Neural crest cell (in vitro differentiated cells): ENCODE measurements at regions not wholly inside any gene's neighbourhood (a gene's known extent, or its start where the extent isn't known, plus 50 kb on each side); places are given as distances from the start of the nearest gene placed in this dataset.

ENCODE experiments used
- DNase-seq: peaks from one replicate; pipeline ENCODE4 v3.0.0; 2021; ENCODE audit warnings: low read depth, mixed read lengths, low spot score
- H3K27ac Mint-ChIP-seq: one replicate; pipeline ENCODE4 v1.8.0; 2021; ENCODE audit warnings: mild to moderate bottlenecking, mixed read lengths; ENCODE audit not compliant: unreplicated experiment
- H3K27me3 Mint-ChIP-seq: 2 replicates; pipeline ENCODE4 v1.8.0; 2021; ENCODE audit warnings: low read depth, mild to moderate bottlenecking, mixed read lengths
- H3K36me3 Mint-ChIP-seq: 2 replicates; pipeline ENCODE4 v1.8.0; 2021; ENCODE audit warnings: low read depth, mild to moderate bottlenecking, mixed read lengths
- H3K4me1 Mint-ChIP-seq: 2 replicates; pipeline ENCODE4 v1.8.0; 2021; ENCODE audit warnings: mixed read lengths
- H3K4me3 Mint-ChIP-seq: one replicate; pipeline ENCODE4 v1.8.0; 2021; ENCODE audit warnings: mild to moderate bottlenecking, mixed read lengths
- H3K9me3 Mint-ChIP-seq: 2 replicates; pipeline ENCODE4 v1.8.0; 2021; ENCODE audit warnings: mixed read lengths
- CTCF ChIP-seq: fragments of 200-600 bp; sonication (generic); conservative IDR thresholded peaks from 2 replicates; pipeline ENCODE4 v1.5.0; 2021; ENCODE audit warnings: antibody characterized with exemption, mild to moderate bottlenecking

- H3K27ac Mint-ChIP-seq: no peak overlapping the region
- no peaks in the 10 kb centered on the region for H3K9me3 Mint-ChIP-seq
- no peak for TF ChIP-seq CTCF
- no peaks in the 10 kb centered on the region for H3K4me1 Mint-ChIP-seq
- H3K27me3 Mint-ChIP-seq: no peaks in the 10 kb centered on the region
- no peak overlapping the region for H3K4me3 Mint-ChIP-seq
- no peaks in the 10 kb centered on the region for H3K36me3 Mint-ChIP-seq
- DNase-seq: no peak
These were observed 416.9 kb downstream of the SLC6A15 start for GRCh38 chr12:84495711-84496110.

GRCh38 chr12:84492351-84492883, 420.2 kb downstream of the SLC6A15 start:
- Mint-ChIP-seq H3K36me3 (no peaks in the 10 kb centered on the region), H3K27ac (no peak overlapping the region), H3K9me3 (no peaks in the 10 kb centered on the region), H3K27me3 (no peaks in the 10 kb centered on the region), H3K4me3 (no peak overlapping the region), H3K4me1 (no peaks in the 10 kb centered on the region)
- no peak for DNase-seq
- no peak for TF ChIP-seq CTCF

- H3K36me3 Mint-ChIP-seq: no peaks in the 10 kb centered on the region
- no peaks in the 10 kb centered on the region for H3K9me3 Mint-ChIP-seq
- no peak overlapping the region for H3K27ac Mint-ChIP-seq
- no peak for TF ChIP-seq CTCF
- H3K27me3 Mint-ChIP-seq: no peaks in the 10 kb centered on the region
- no peak for DNase-seq
- no peaks in the 10 kb centered on the region for H3K4me1 Mint-ChIP-seq
- H3K4me3 Mint-ChIP-seq: no peak overlapping the region
These were observed 427.8 kb downstream of the SLC6A15 start for GRCh38 chr12:84484798-84485197.

- no peaks in the 10 kb centered on the region for H3K36me3 Mint-ChIP-seq
- H3K27ac Mint-ChIP-seq: no peak overlapping the region
- H3K4me3 Mint-ChIP-seq: no peak overlapping the region
- TF ChIP-seq CTCF: no peak
- H3K9me3 Mint-ChIP-seq: no peaks in the 10 kb centered on the region
- no peaks in the 10 kb centered on the region for H3K4me1 Mint-ChIP-seq
- no peak for DNase-seq
- no peaks in the 10 kb centered on the region for H3K27me3 Mint-ChIP-seq
These were observed 431.8 kb downstream of the SLC6A15 start for GRCh38 chr12:84480803-84481202.

GRCh38 chr12:84470361-84470760, 442.2 kb downstream of the SLC6A15 start:
- H3K4me1 Mint-ChIP-seq: no peaks in the 10 kb centered on the region
- H3K4me3 Mint-ChIP-seq: no peak overlapping the region
- H3K27ac Mint-ChIP-seq: no peak overlapping the region
- H3K36me3 Mint-ChIP-seq: no peaks in the 10 kb centered on the region
- DNase-seq: no peak
- no peaks in the 10 kb centered on the region for H3K9me3 Mint-ChIP-seq
- H3K27me3 Mint-ChIP-seq: peaks cover 3% of the 10 kb centered on the region
- no peak for TF ChIP-seq CTCF

GRCh38 chr12:84464616-84465015, 448.0 kb downstream of the SLC6A15 start:
- DNase-seq: no peak
- H3K4me3 Mint-ChIP-seq: no peak overlapping the region
- no peak overlapping the region for H3K27ac Mint-ChIP-seq
- peaks cover 8% of the 10 kb centered on the region for H3K27me3 Mint-ChIP-seq
- no peaks in the 10 kb centered on the region for H3K9me3 Mint-ChIP-seq
- no peak for TF ChIP-seq CTCF
- no peaks in the 10 kb centered on the region for H3K36me3 Mint-ChIP-seq
- H3K4me1 Mint-ChIP-seq: no peaks in the 10 kb centered on the region
